GM19043 (cell line): ENCODE measurements at regions not wholly inside any gene's neighbourhood (a gene's known extent, or its start where the extent isn't known, plus 50 kb on each side); places are given as distances from the start of the nearest gene placed in this dataset.
"Not testable (repeated sequence)": the region's sequence is repeated elsewhere in the genome, so short reads cannot be mapped to it uniquely, and the experiment has no call there.

Experiments
- ATAC-seq: cut with Tn5 transposase; IDR thresholded peaks from one replicate; pipeline ENCODE4 v1.9.1; 2021; ENCODE audit warnings: low read depth; ENCODE audit not compliant: unreplicated experiment

DNA sequence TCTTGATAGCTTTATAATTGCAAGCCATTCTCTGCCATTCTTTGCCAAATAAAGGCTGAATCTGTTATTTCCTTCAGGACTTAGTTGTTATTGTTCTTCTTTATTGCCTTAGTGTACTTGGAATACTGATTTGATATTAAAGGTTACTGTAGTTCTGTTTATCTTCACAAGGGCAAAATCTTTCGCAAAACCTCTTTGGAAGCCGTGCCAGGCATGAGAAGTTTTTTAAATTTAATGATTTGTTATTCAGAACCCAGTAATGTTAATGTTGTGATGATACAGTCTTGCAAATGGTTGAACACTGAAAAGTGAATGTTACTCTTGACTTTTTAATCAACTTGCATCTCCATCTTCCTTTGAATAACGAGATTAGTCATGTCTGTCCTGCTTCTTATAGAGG, 1225.2 kb upstream of the GOT2 start:
- no peak for ATAC-seq

DNA sequence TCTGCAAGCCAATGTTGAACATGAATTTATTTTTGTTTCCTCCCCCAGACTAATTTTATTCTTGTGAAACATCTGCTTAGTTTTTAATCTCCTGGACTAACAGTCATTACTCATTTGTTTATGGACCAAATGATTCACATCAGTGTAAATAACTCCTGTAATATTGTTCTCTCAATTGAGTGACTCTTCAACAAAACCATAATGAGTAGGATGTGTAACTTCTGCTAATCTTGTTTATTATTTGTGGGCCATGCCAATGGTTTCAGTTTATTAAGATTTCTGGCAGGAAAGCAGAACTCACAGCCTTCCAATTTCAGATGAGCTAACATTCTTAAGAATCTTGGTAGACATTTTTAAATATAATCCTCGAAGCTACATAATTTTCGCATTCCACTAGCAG, 1216.3 kb upstream of the GOT2 start:
- no peak for ATAC-seq

DNA sequence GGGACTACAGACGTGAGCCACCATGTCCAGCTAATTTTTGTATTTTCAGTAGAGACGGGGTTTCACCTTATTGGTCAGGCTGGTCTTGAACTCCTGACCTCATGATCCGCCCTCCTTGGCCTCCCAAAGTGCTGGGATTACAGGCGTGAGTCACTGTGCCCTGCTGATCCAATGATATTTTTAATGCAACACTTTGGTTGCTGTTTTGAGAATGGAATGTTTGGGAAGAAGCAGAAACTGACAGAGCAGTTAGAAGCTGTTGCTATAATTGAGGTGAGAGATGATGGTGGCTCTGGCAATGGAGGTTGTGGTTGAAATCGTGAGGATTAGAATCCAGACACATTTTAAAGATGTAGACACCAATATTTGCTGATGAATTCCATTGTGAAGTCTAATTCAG, 1209.9 kb upstream of the GOT2 start:
- not testable (repeated sequence) for ATAC-seq

DNA sequence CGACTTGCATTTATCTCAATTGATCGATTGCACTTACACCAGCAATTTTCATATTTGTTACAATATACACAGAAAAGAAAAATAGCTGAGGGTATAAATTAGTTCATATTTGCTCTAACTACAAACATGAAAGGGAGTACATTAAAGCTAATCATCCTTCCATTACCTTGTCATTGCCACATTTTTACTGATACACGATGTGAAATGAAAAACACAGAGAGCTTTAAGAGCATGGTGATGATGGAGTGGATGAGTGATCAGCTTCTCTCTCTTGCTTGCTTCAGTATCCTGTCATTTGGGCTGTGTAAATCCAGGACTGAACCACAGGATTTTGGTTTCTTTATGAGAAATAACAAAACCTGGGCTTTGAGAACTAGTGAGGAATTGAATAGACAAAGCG, 1207.5 kb upstream of the GOT2 start:
- ATAC-seq, result no peak

DNA sequence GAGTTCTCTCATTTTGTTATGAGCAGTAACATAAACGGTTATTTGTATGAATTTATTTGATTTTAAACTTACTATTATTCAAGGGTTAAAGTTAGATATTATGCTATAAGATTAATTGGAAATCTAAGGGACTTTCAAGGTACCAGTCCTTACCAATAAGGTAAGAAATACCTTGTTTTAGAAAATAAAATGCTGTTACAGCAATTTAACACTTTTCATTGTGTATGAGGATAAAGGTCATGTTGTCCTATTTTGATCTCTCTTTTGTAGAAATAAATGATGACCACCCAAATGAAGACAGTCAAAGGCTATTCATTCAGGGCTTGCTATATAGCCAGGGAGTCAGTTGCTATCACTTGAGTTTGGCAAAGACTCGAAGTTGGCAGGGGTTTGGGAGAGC, 1185.9 kb upstream of the GOT2 start:
- ATAC-seq, result no peak

DNA sequence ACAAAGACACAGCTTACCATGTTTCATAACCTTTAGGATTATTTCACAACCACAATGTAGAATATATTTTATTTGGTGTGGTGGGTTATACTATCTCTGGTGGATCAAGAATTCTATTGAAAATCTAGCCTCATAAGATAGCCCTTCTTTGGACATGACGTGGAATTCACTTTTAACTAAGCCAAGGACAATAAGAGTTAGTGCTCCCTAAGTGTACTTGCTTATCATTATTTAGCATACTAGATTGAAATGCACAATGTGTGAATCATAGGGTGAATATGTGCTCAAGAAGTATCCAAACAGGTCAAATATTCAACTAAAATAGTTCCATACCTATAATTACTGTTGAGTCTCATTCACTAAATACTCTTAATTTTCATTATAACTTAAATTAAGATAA, 1179.5 kb upstream of the GOT2 start:
- ATAC-seq, result no peak

DNA sequence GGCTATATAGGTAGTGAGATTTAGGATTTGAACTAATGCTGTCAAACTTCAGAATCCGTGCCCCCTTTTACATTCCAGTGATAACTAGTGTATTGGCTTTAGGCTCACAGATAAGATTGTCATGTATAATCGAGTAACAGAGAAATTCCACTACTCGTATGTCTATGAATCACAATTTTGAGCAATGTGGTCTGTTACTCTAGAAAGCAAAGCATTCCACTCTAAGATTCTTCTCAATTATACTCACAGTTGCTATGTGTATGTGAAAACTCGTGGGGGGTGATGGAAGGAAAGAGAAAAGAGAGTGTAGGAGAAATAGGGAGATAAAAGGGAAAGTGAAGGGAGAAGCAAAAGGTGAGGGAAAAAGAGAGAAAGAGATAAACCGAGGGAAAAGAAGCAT, 1175.1 kb upstream of the GOT2 start:
- ATAC-seq, result no peak

DNA sequence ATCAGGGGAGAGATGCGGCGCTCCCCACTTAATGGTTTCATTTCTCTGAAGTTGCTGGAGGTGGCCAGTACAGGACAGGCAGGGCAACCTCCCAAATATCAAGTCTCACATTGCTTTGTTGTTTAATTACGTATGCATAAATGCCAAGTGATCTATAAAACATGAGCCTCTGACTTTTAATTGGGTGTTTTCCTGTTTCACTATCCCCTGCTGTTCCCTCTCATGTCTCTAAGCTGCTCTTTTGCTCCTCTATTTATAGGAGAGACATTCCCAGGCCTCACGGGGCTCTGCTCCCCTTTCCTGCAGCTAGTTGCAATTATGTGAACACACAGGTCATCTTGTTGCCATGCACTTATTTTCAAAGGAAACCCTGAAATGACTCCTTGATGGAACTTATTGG, 1173.5 kb upstream of the GOT2 start:
- ATAC-seq, result no peak

DNA sequence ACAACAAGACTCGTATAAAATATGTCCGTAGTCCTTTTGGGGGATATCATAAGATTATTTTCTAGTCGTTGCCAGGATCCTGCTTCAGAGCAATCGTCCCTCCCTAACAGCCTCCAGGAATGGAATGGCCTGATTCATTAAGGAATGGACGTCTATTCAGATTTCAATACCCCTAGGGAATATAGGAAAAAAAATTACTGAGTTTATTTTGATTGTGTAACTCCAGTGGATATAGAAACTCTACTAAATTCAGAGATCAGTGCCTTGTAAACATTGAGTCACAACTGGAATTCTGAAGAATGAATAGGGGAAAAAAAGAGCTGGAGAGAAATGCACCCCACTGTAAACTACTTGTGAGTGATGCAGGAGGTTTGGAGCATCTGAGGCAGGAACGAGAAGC, 1171.5 kb upstream of the GOT2 start:
- no peak for ATAC-seq

DNA sequence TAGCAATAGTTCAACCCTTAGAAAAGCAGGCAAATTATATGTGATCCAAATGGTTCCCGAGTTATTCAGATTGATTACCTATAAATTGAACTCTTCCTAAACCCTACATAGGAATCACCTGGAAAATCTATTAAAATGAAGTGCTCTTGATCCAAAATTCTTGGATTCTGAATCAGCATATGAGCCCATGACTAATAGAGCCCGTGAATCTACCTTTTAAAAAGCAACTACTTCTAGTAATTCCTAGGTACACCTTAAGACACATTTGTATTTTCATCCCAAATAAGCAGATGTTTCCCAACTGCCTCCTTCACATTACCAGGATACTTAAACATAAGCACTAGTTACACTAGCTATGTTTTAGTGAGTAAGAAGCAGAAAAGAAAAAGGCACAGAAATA, 1171.0 kb upstream of the GOT2 start:
- ATAC-seq, result no peak

DNA sequence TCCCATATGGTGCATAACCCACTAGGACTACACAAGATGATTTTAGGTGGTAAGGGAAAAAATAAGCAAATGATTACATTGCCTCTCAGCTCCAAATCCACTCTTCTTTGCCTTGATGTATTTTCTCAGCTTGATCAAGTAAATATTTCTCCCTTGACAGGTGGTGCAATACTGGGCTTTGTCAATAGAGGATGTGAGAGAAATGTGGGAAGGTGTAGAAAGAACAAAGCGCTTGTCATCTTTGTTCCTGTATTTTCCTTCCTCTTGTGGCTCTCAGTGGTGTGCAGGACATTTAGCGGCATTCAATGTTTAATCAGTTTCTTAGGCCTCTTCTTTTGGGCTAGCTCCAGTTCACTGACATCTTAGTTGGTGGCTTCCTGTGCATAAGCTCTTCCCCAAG, 1165.8 kb upstream of the GOT2 start:
- ATAC-seq, result no peak

DNA sequence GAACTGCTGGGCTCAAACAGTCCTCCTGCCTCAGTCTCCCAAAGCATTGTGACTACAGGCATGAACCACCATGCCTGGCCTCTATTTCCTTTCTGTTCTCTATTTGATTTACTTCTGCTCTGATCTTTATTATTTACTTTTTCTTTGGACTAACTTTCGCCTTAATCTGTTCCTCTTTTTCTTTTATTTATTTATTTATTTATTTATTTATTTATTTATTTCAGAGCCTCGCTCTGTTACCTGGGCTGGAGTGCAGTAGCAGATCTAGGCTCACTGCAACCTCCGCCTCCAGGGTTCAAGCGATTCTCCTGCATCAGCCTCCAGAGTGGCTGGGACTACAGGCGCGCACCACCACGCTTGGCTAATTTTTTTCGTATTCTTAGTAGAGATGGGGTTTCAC, 1158.3 kb upstream of the GOT2 start:
- ATAC-seq, result no peak

DNA sequence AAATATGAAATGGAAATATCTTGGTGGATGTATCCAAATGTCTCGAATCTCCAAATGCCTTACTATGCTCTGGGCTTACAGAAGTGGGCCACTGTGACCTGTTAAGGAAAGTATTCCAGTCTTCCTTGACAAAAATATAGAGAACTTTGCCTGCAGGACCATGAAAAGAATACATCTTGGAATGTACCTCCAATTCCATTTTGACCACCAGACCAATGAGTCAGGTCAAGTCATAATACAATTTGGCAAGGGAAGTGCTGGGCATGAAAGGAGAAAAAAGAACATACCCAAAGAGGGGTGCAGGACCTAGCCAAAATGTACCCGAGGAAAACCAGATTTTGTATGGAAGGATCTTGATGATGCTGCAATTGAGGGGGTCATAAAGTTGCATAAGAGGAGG, 1153.7 kb upstream of the GOT2 start:
- ATAC-seq, result no peak

DNA sequence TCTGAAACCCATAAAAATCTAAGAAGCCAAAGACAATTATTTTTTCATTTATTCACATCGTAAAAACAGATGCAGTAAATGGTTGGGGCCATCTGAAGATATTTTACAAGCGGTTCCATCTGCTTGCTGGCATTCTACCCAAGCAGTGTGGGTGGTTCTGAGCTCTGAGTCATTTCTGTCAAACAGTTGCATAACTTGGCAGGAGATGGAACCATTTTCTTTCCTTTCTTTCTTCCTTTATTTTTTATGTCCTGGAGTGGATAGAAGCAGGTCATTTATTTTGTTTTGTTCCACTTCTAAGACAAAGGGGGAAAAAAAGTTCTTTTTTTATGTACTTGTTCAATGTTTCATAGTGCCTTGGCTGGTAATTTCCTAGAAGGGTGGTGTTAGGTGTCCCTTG, 1151.9 kb upstream of the GOT2 start:
- ATAC-seq, result no peak

DNA sequence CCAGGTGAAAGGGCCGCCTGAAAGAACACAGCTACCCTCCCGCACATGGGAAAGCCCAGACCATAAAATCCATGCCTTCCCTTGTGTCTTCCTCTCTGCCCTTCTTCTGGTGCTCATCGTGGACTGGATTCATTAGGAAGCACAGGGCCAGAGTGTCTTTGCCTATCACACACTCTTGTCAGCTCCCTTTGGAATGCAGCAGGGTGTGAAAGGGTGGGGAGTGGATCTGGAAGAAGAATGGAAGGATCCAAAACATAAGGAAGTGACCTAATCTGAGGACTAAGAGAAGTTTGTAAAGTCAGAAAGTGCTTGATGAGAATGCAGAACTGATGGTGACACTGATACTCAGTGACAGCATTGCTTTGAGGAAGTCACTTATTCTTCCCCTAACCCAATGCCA, 1147.3 kb upstream of the GOT2 start:
- no peak for ATAC-seq

DNA sequence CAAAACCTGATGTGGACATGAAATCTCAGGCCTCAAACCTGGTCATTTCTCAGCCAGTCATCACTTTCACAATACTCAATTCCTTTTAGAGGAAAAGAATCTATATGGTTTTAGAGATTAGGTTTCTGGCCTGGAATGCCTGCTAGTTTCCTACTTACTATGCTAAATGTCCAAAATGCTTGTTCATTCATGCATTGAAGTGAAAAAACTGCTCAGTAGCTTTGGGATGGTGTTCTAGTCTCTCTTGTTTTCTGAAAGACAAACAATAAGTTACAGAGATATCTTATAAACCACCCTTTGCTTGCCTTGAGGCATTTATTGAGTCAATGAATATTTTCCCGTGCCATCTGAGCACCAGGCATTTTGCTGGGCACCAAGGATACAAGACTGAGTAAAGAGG, 1146.5 kb upstream of the GOT2 start:
- ATAC-seq, result no peak

DNA sequence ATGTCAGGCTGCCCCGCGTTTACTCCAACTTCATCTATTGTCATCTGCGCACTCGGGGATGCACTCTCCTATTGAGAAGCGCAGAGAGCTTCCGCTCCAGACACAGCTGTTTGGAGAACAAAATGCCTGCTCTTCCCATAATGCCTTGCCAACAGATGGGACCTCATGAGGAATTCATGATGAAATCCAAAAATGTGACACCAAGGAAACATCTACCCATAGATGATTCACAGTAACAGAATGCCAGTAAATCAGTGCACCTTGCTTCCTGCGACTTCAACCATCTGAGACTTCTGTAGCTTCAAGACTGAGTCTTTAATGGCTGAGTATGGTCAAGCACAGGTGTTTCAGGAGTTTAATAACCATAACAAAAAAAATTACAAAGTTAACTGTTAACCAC, 1144.9 kb upstream of the GOT2 start:
- no peak for ATAC-seq

DNA sequence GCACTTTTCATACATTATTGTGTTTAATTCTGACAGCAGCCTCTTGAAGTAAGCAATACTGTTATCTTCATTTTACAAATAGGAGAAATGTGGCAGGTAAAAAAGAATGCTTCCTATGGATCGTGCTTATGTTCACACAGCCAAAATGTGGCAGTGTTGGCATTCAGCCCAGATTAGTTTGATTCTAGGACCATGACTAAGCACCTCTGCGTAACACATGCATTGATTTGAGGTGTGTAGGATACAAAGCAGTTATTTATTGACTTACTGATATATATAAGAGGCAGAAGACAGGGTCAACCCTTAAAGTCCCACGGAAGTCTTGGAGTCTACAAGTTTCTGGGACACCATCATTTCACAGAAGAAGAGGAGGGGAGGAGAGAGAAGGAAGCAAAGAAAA, 1144.4 kb upstream of the GOT2 start:
- ATAC-seq, result no peak

DNA sequence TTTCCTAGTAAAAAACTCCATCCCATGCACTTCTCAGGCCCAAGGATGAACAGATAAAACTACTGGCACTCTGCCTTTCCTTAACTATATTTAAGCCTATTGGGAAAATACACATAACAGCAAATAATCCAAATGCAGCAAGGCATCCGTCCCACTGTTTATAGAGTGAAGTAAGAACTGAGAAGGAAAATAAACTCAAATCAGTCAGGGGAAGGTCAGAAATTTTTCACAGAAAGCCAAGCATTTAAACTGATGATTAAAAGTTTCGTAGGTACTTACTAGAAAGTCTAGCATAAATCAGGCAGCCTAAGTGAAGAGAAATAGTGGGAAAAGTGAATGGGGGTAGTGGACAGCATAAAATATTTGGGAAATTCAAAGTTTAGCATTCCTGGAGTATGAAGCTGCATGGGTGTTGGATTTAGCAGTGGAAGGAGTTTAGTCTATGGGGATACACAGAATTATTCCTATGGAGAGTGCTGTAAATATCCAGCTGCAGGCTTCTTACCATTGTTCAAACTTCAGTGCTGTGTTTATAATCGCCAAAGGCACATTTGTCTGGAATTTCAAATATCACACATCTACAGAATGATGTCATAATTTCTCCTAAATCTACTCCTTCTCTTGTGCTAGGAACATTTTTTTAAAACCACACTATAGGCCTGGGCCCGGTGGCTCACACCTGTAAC, 1131.0 kb upstream of the GOT2 start:
- no peak for ATAC-seq

DNA sequence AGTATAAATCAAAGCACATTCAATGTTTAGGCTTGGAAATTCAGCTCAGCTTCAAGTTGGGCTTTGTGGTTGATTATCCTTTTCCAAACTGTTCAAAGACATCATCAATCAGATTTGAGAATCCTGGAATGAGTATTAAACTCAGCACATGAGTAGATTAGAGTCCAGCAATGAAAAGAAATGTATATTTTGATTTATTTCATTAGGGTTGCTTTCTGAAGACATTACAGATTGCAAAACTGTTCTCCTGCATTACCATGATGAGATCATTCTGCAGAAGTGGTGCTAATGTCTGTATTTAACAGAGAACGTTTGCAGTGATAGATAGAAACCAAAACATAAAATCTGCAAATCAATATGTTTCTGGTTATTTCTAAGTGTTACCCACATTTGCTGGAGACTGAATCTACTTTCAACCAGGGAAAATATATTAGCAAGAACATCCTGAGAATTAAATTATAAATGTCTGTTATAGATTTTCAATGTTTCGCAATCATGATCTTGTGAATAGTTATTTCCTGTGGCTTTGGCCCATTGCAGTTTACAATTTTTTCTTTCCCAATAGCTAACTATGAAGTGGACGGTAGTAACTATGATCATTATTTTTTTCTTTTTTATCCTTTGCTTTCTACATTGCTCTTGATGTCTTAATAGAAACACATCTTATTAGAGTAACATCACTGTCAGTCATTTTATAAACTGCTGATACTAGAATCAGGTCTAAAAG, 1125.7 kb upstream of the GOT2 start:
- no peak for ATAC-seq

DNA sequence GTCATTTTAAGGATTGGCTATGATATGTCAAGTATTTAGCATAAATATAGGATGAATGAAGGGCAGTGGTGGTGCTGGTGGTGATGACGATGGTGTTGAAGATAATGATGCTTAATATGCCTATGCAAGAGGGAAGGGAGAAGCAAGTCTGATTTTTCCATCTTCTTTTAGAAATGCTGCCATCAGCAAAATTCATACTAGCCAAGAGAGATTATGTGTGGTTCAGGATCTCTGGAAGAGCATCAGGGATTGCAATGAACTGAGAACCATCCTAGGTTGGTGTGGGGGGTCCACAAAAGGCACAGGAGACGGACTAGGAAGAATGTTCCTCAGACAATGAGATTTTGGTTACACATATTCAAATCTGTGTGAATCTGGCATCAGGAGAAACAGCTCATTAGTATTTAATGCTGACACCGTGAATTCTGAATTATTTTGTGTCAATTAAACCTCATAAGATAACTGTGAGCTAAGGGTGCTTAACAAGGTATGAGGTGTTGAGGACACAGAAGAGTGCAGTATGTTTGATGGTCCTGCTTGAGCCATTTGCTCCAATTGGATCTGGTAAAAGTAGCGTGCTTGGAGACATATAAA, 1120.8 kb upstream of the GOT2 start:
- no peak for ATAC-seq

DNA sequence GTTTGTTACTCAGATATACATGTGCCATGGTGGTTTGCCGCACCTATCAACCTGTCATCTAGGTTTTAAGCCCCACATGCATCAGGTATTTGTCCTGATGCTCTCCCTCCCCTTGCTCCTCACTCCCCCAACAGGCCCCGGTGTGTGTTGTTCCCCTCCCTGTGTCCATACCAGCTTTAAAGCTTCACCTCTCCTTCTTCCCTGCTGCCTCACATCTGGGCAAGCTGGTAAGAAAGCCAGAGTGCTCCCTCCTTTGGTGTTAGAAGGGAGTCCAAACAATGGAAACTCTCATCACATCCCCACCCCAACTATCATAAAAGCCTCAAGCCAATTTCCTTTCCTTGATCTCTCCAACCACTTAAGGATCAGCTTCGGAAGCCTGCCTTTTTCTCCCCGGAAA, 1115.6 kb upstream of the GOT2 start:
- no peak for ATAC-seq
